ENCODE measurements at regions not wholly inside any gene's neighbourhood (a gene's known extent, or its start where the extent isn't known, plus 50 kb on each side); places are given as distances from the start of the nearest gene placed in this dataset.
"Not testable (repeated sequence)": the region's sequence is repeated elsewhere in the genome, so short reads cannot be mapped to it uniquely, and the experiment has no call there.

DNA sequence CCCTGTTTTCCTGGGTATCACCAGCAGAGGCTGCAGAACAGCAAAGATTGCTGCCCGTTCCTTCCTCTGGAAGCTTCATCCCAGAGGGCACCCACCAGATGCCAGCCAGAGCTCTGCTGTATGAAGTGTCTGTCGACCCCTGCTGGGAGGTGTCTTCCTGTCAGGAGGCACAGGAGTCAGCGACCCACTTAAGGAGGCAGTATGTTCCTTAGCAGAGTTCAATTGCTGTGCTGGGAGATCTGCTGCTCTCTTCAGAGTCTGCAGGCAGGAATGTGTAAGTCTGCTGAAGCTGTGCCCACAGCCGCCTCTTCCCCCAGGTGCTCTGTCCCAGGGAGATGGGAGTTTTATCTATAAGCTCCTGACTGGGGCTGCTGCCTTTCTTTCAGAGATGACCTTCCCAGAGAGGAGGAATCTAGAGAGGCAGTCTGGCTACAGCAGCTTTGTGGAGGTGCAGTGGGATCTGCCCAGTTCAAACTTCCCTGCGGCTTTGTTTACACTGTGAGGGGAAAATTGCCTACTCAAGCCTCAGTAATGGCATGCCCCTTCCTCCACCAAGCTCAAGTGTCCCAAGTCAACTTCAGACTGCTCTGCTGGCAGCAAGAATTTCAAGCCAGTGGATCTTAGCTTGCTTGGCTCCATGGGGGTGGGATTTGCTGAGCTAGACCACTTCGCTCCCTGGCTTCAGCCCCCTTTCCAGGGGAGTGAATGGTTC lies 100.6 kb downstream of the TMEM168 start:
- DNase-seq: not testable (repeated sequence)

DNA sequence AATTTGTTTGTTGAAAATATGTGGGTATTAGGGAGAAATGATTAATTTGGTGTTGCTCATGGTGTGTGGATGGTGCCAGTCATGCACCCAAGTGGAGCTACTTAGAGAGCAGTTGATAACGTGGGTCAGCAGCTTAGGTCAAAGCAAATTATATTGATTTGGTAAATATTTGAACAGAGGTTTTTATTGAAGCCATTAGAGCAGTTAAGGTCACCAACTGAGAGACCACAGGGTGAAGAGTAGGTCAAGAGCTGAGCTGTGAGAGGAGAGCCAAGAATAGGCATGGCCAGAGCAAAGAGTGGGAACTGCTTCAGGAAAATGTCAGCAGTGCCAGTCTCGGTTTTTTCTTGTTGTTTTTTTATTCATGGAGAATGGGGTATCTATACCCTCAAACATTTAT lies 97.9 kb downstream of the TMEM168 start:
- DNase-seq: peak; percentile 62

DNA sequence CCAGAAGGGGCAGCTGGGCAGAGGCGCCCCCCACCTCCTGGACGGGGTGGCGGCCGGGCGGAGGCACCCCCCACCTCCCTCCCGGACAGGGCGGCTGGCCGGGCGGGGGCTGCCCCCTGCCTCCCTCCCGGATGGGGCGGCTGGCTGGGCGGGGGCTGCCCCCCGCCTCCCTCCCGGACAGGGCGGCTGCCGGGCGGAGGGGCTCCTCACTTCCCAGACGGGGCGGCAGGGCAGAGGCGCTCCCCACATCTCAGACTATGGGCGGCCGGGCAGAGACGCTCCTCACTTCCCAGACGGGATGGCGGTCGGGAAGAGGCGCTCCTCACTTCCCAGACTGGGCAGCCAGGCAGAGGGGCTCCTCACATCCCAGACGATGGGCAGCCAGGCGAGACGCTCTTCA lies 93.0 kb downstream of the TMEM168 start:
- DNase-seq: not testable (repeated sequence)

DNA sequence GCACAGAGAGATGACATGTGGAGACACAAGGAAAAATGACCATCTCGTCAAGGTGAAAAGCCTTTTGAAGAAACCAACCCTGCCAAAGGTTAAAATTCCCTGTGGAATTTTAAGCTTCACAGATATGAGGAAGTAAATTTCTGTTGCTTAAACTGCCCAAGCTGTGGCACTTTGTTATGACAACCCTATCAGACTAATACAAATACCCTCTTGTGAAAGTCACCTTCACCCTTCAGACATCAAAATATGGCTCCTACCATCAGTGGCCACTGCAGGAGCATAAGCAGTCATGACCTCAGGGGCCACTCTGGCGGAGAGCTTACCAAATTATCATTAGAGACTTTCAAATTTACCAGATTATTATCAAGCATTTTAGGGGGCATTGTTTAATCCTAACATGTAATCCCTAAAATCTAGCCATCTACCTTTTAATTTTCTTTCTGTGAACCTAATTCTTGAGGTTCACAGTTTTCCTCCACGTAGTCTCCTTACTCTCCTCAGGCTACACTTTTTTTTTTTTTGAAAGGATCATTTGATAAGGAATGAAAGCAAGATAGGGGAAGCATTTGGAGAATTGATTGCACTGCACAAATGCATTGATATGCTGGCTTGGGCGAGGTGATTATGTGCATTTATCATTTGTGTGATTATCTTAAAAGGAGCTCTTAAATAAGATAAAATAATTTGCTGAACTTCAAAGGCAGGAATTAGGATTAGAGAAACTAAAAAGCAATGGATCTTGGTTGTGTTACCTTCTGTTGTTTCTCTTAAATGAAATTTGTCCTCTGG lies 90.3 kb downstream of the TMEM168 start:
- DNase-seq: no peak

DNA sequence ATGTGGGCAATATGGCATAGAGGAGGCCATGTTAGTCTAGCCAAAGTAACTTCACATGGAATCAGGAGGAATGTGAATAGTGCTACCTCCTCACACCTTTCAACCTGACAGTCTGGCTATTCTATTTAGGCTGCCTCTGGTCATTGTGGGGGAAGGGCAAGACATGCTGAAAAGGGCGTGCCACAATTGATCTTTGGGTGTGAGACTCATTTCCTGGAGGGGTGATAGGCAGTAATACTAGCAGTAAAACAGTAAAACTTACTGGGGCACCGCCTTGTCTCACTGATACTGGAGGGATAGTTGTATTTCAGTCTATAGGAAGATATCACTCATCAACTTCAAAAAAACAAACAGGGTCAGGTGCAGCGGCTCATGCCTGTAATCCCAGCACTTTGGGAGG lies 88.7 kb downstream of the TMEM168 start:
- no peak for DNase-seq

DNA sequence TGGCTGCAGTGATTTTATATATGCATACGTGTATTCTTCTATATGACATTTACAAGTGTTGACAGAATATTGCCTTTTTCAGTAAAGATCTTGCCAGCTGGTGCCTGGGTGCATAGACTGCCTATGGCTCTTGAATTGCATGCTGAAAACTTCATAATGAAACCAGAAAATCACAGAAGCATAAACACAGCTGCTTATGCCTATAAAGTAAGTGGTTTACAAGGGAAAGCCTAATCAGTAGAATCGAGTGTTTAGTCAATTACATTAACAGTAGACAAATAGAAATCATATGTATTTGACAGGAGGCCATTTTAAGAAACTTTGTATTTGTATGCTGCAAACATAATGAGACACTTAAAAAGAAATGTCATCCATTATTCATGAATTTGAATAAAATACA lies 82.5 kb downstream of the TMEM168 start:
- DNase-seq: no peak

DNA sequence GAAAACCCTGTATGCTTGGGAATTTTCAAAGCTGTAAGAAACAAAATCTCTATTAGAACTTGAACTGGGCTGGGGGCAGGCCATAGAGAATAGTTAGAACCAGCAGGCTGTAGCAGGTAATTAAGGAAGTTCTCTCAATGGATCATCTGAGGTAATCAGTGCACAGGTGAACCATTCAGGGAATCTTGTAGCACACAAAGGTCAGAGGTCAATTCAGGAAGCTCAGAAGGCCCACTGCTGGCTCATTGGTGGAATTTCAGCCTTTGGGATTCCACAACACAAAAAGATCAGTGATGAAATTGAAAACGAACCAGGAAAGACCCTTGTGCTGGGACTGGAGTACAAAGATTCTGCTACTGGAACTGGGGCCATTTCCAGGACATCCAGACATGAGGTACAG lies 82.0 kb downstream of the TMEM168 start:
- DNase-seq: no peak

Data from NCI-H748 treated with DMSO at 0.1 percent for 48 hours (cell line).